Activated CD4-positive, alpha-beta memory T cell treated with anti-CD3 and anti-CD28 coated beads, Interleukin-2, amount 10 ng/mL, durations not matched to agents 7 days and 5 days (primary cell): ENCODE measurements at regions not wholly inside any gene's neighbourhood (a gene's known extent, or its start where the extent isn't known, plus 50 kb on each side); places are given as distances from the start of the nearest gene placed in this dataset.

ENCODE experiments used
- CTCF ChIA-PET: fragments of 350-600 bp; sonication (Branson Sonifier 250); formaldehyde crosslinking; loops from one replicate; lab custom pipeline; 2021; ENCODE audit warnings: antibody characterized with exemption, inconsistent platforms; lab: Charles Lee
- POLR2A ChIA-PET: fragments of 350-600 bp; sonication (Branson Sonifier 250); formaldehyde crosslinking; loops from one replicate; lab custom pipeline; 2021; ENCODE audit warnings: antibody characterized with exemption; lab: Charles Lee
- DNase-seq: peaks from one replicate; pipeline ENCODE4 v3.0.0-alpha.2; 2020
- H3K27ac Mint-ChIP-seq: one replicate; pipeline ENCODE4 v1.8.0; 2021; ENCODE audit warnings: mild to moderate bottlenecking, mixed read lengths
- H3K27me3 Mint-ChIP-seq: one replicate; pipeline ENCODE4 v1.8.0; 2021; ENCODE audit warnings: mixed read lengths
- H3K36me3 Mint-ChIP-seq: one replicate; pipeline ENCODE4 v1.8.0; 2021; ENCODE audit warnings: low read depth, mixed read lengths
- H3K4me1 Mint-ChIP-seq: one replicate; pipeline ENCODE4 v1.8.0; 2021; ENCODE audit warnings: mixed read lengths
- H3K4me3 Mint-ChIP-seq: one replicate; pipeline ENCODE4 v1.8.0; 2021; ENCODE audit warnings: mild to moderate bottlenecking, mixed read lengths
- H3K9me3 Mint-ChIP-seq: one replicate; pipeline ENCODE4 v1.8.0; 2021; ENCODE audit warnings: mixed read lengths

DNA sequence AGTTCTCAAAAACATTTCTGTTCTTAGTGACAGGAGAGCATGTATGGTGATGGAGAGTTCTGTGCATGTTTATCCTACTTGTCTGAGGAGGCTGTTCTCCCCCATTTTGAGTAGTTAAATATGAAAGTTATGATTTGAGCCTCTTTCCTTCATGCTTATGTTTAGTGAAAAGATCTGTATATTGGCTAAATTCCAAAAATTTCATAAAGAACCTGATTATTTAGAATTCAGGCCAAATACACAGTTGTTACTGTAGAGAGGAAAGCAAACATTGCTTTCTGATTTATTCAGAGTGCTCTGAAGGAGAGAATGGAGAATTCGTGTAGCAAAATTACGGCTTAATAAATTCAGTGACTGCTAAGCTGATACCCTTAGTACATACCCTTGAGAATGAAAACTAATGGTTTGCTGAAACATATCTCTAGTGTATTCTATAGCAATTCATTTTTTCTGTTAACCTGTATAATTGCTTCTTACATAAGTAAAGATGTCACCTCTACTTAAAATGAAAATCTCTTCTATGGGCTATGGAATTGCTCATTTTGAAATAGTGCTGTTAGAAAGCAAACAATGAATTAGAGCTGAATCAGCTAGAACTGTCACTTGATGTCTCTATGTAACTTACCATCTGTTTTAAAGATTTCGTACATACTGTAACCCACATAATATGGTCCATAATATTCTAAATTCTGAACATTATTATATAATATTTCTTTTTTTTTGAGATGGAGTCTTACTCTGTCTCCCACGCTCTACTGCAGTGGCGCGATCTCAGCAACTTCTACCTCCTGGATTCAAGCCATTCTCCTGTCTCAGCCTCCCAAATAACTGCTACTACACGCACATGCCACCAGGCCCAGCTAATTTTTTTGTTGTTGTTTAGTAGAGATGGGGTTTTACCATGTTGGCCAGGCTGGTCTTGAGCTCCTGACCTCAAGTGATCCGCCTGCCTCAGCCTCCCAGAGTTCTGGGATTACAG lies 417.0 kb upstream of the RGS6 start:
- DNase-seq: no peak
- ChIA-PET POLR2A (no interaction called here), CTCF (interaction anchor here (0.5 kb wide), 1 partner anchor 14 kb away, joined by 3 read pairs; no protein-coding TSS in a partner anchor)
- Mint-ChIP-seq H3K36me3 (peaks cover 47% of the 10 kb centered on the region), H3K27me3 (no peaks in the 10 kb centered on the region), H3K4me3 (no peak overlapping the region), H3K9me3 (peaks cover 8% of the 10 kb centered on the region), H3K4me1 (no peaks in the 10 kb centered on the region), H3K27ac (no peak overlapping the region)

DNA sequence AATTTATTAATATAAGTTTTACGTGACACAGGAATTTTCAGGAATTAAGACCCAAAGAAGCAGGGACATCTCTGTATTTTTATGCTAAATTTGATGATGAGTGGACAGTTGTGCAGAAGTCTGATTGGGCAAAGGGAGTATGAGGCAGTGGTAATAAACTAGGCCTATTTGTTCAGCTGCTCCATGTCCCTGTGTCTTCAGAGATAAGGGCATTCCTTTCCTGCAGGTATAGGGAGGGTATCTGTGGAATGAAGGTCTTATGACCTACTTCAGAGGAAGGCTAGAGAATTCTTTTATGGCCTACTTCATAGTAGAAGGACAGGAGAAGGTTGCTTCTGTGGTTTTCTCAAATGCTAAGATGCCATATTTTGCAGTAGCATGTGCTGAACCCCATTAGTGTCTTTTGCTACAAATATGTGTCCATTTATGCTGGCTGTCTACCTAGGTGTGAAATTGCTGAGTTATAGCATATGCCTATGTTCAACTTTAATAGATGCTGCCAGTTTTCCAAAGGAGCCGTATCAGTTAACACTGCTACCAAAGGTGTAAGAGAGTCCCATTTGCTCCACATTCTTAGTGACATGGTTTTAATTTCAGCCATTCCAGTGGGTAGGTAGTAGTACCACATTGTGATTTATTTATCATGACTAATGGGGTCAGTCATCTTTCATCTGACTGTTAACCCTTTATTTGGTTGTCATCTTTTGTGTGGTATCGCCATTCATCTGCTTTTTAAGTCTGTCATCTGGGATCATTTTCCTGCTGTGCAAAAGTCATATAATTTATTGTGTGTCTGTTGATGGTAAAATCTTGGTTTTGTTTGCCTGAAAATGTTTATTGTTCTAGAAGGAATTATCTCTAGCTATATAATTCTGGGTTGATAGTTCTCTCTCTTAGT lies 410.7 kb upstream of the RGS6 start:
- no peaks in the 10 kb centered on the region for H3K27me3 Mint-ChIP-seq
- peaks cover 22% of the 10 kb centered on the region for H3K36me3 Mint-ChIP-seq
- H3K9me3 Mint-ChIP-seq: peaks cover 8% of the 10 kb centered on the region
- no peak overlapping the region for H3K4me3 Mint-ChIP-seq
- ChIA-PET CTCF (no interaction called here), POLR2A (no interaction called here)
- no peak overlapping the region for H3K27ac Mint-ChIP-seq
- DNase-seq: no peak
- H3K4me1 Mint-ChIP-seq: peaks cover 15% of the 10 kb centered on the region

DNA sequence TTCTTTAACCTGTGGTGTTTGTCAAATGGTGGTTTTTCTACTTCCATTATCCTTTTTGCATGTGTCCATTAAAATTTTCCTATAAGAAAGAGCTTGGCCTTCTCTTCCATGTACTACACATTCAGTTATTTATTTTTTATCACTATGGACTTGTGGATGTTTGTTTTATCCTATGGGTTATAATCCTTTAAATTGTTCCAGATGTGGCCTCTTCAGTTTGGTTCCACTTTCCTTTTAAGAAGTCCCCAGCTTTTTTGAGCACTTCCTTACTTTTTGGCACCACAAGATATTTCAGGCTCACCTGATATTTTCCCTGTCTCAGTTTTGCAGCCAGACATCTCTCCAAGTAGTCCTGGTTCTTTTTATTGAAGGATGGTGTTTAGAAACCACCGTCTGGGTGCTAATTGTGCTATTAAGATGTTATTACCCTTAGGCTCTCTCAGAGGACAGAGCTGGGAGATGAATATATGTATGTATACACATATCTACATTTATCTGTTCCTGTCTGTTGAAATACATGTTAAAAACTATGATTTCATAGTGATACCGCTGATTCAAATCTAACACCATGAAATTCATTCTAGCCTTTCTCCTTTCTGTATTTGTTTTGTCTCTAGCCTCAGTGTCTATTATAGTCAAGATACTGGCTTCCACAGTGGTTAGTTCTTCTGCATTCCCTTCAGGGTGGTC lies 408.5 kb upstream of the RGS6 start:
- ChIA-PET CTCF (no interaction called here), POLR2A (no interaction called here)
- H3K4me1 Mint-ChIP-seq: peaks cover 15% of the 10 kb centered on the region
- H3K27ac Mint-ChIP-seq: no peak overlapping the region
- no peaks in the 10 kb centered on the region for H3K27me3 Mint-ChIP-seq
- H3K36me3 Mint-ChIP-seq: peaks cover 9% of the 10 kb centered on the region
- H3K4me3 Mint-ChIP-seq: no peak overlapping the region
- no peak for DNase-seq
- peaks cover 2% of the 10 kb centered on the region for H3K9me3 Mint-ChIP-seq

DNA sequence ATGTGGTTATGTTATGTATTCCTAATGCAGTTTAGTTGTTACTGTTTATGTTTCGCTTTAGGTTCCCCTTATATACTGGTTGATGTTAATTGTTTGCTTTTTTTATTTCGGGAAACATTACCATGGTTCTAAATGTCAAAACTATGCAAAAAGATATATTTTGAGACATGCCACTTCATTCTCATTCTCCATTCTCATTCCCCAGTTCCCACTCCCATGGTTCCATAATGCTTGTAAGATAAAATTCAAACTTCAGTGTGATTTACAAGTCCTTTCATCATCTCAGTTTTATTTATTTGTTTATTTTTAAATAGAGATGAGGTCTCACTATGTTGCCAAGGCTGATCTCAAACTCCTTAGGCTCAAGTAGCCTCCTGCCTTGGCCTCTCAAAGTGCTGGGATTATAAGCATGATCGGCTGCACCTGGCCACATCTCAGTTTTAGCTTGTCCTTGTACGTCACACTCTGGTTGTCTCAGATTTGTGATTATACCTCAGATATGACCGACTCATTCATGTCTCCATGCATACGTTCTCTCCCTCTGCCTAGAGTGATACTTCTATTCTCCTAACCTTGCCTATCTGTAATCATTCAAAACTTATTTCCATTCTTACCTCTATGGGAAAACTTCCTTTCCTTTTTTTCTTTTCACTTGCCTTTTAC lies 407.8 kb upstream of the RGS6 start:
- H3K4me3 Mint-ChIP-seq: no peak overlapping the region
- POLR2A ChIA-PET: no interaction called here
- peaks cover 15% of the 10 kb centered on the region for H3K4me1 Mint-ChIP-seq
- CTCF ChIA-PET: no interaction called here
- H3K27ac Mint-ChIP-seq: no peak overlapping the region
- H3K27me3 Mint-ChIP-seq: no peaks in the 10 kb centered on the region
- DNase-seq: no peak
- H3K9me3 Mint-ChIP-seq: no peaks in the 10 kb centered on the region
- peaks cover 5% of the 10 kb centered on the region for H3K36me3 Mint-ChIP-seq

DNA sequence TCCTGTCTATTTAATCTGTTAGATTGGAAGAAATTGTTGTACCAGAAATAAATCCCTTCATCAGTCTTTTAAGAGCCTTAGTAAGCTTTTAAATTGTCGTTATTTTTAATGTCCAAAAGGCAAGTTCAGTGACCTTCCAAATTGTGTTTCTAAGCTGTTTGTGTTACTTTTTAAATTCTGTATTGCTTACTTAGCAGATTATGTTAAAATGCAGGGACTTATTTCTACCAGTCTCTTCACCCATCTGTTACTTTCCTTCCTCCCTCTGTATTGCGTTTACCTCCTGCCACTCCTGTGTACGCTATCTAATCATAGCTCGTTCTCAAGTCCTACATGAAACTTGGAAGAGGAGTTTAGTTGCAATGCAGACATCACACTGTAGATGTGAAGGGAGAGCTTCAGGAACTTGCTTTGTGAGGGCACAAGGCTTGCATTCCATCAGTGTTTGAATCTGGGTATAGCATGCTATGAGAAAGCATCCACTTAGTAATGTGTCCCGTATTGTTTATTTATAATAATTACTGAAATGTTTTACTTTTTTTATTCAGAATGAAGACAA lies 406.5 kb upstream of the RGS6 start:
- Mint-ChIP-seq H3K4me1 (peaks cover 15% of the 10 kb centered on the region), H3K27ac (no peak overlapping the region), H3K9me3 (no peaks in the 10 kb centered on the region), H3K27me3 (no peaks in the 10 kb centered on the region), H3K36me3 (peaks cover 16% of the 10 kb centered on the region), H3K4me3 (no peak overlapping the region)
- ChIA-PET POLR2A (interaction anchor here (0.9 kb wide), 1 partner anchor 176 kb away, joined by 3 read pairs; no protein-coding TSS in a partner anchor), CTCF (interaction anchor here (1.6 kb wide), 1 partner anchor 10 kb away, joined by 3 read pairs; no protein-coding TSS in a partner anchor)
- no peak for DNase-seq

DNA sequence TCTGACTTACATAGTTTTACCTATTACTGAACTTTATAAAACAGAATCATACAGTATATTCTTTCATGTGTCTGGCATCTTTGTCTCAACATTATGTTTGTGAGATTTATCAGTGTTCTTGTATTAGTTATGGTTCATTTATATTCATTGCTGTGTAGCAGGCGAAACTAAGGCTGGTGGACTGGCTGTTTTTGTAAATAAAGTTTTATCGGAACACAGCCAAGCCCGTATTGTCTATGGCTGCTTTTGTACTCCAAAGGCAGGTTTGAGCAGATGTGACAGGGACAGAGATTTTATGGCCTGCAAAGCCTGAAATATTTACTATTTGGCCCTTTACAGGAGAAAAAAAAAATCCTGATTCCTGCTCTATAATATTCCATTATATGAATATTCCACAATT lies 405.8 kb upstream of the RGS6 start:
- POLR2A ChIA-PET: interaction anchor here (0.9 kb wide), 1 partner anchor 175 kb away, joined by 3 read pairs; no protein-coding TSS in a partner anchor
- Mint-ChIP-seq H3K27ac (no peak overlapping the region), H3K27me3 (no peaks in the 10 kb centered on the region), H3K4me1 (peaks cover 15% of the 10 kb centered on the region), H3K36me3 (peaks cover 19% of the 10 kb centered on the region), H3K9me3 (no peaks in the 10 kb centered on the region), H3K4me3 (no peak overlapping the region)
- DNase-seq: no peak
- CTCF ChIA-PET: interaction anchor here (1.1 to 1.6 kb wide), 2 partner anchors 9 to 28 kb away, joined by 3 read pairs; no protein-coding TSS in a partner anchor

DNA sequence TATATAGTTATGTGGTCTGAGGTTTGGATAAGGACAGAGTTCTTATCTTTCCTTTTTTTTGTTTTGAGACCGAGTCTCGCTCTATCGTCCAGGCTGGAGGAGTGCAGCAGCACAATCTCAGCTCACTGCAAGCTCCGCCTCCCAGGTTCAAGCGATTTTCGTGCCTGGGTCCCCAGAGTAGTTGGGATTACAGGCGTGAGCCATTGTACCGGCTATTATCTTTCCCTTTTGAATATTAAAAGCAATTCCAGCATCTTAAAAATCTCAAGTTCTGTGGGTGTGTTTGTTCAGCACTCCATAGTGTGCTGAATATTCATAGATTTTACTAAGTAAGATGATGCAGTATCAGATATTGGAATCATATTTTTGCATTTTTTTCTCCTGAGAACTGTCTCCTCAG lies 404.4 kb upstream of the RGS6 start:
- Mint-ChIP-seq H3K4me3 (no peak overlapping the region), H3K27me3 (no peaks in the 10 kb centered on the region), H3K27ac (no peak overlapping the region), H3K4me1 (peaks cover 13% of the 10 kb centered on the region), H3K36me3 (peaks cover 19% of the 10 kb centered on the region), H3K9me3 (no peaks in the 10 kb centered on the region)
- ChIA-PET CTCF (interaction anchor here (1.2 kb wide), 1 partner anchor 28 kb away, joined by 3 read pairs; no protein-coding TSS in a partner anchor), POLR2A (no interaction called here)
- DNase-seq: no peak

DNA sequence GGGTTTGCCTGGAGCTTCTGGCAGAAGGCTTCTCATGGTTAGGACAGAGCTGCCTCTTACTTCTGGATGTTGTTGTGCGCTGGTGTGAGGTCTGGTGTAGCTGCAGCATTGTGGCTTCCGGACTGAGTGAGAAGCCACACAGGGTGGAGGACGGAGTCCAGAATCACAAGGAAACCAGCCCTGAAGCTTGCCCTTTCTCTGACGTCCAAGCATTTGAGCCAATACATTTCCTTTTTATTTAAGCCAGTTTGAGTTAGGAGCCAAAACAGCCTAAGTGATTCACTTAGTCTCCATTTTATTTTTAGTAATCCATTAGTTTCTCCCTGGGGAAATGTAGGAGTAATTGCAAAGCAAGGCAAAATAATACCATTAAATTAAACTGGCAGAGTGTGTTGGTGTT lies 402.4 kb upstream of the RGS6 start:
- Mint-ChIP-seq H3K4me1 (no peaks in the 10 kb centered on the region), H3K9me3 (no peaks in the 10 kb centered on the region), H3K27ac (no peak overlapping the region), H3K27me3 (no peaks in the 10 kb centered on the region), H3K36me3 (peaks cover 26% of the 10 kb centered on the region), H3K4me3 (no peak overlapping the region)
- ChIA-PET CTCF (interaction anchor here (0.6 kb wide), 1 partner anchor 1882 kb away, joined by 4 read pairs; no protein-coding TSS in a partner anchor), POLR2A (no interaction called here)
- no peak for DNase-seq

DNA sequence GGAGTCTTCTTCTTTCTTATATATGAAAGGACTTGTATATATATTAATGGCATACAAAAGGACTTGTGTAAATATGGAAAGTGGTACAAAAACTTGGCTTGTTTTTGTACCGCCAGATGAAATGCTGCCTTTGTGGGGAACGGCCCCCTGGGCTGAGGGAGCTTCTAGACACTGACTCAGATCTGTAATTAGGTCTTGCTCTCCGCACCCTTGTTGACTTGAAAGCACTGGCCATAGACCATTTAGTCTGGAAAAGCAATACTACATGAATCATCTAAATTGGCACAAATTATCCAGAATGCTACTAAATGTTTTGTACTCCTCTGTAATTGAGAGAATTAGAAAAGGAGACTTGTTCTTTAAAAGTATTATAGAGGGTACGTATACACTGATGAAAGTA lies 399.9 kb upstream of the RGS6 start:
- CTCF ChIA-PET: no interaction called here
- Mint-ChIP-seq H3K36me3 (peaks cover 30% of the 10 kb centered on the region), H3K4me1 (no peaks in the 10 kb centered on the region), H3K4me3 (no peak overlapping the region), H3K9me3 (no peaks in the 10 kb centered on the region), H3K27me3 (no peaks in the 10 kb centered on the region), H3K27ac (no peak overlapping the region)
- POLR2A ChIA-PET: no interaction called here
- DNase-seq: no peak

DNA sequence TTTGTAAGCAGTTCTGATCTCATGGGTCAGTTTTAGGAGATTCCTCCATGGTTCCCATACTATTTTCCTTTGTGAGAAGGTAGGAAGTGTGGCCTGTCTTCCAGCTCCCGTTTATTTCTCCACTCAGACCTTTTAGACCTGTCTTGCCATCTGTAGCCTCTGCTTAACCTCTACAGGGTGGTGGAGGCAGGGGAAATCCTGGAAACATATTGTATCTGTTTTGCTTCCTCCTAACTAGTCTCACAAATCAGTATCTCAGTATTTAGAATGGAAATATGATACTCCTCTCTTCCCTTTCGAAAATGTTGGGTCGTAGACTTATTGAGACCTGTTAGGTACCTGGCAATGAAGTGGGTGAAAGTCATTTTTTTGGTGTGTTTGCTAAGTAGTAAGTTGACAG lies 399.4 kb upstream of the RGS6 start:
- ChIA-PET POLR2A (no interaction called here), CTCF (no interaction called here)
- no peaks in the 10 kb centered on the region for H3K27me3 Mint-ChIP-seq
- no peak for DNase-seq
- H3K4me1 Mint-ChIP-seq: no peaks in the 10 kb centered on the region
- no peak overlapping the region for H3K27ac Mint-ChIP-seq
- no peak overlapping the region for H3K4me3 Mint-ChIP-seq
- peaks cover 30% of the 10 kb centered on the region for H3K36me3 Mint-ChIP-seq
- no peaks in the 10 kb centered on the region for H3K9me3 Mint-ChIP-seq

DNA sequence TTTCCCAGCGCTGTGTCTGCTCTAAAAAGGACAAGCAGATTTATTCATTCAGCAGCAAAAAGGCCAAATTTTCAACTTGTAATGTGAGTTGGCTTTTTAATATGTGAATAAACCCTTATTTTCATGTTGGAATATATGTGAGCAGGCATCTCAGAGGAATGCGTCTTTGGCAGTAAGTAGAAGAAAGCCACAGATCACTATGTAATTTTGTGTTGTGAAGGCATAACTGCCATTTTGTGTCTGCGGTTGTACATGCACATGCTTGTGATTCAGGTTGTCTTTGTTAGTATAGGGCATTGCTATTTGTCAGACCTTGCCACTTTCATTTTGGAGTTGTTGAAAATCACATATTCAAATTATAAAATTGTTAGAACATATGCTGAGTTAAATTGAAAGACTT lies 398.8 kb upstream of the RGS6 start:
- H3K27ac Mint-ChIP-seq: no peak overlapping the region
- ChIA-PET CTCF (no interaction called here), POLR2A (no interaction called here)
- H3K27me3 Mint-ChIP-seq: no peaks in the 10 kb centered on the region
- H3K36me3 Mint-ChIP-seq: peaks cover 30% of the 10 kb centered on the region
- no peak for DNase-seq
- no peaks in the 10 kb centered on the region for H3K4me1 Mint-ChIP-seq
- H3K9me3 Mint-ChIP-seq: no peaks in the 10 kb centered on the region
- no peak overlapping the region for H3K4me3 Mint-ChIP-seq

DNA sequence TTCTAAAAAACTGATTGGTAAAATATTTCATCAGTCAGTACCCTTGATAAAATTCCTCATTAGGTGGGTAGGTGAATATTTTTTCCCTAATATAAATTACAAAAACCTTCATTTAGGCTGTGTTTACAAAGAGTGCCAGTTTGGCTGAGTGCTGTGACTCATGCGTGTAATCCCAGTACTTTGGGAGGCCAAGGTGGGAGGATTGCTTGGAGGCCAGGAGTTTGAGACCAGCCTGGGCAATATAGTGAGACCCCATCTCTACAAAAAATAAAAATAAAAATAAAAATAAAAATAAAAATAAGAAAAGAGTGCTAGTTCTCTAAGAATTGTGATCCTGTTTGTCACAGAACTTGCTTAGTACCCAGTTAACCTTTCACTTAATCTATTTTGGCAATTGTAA lies 398.4 kb upstream of the RGS6 start:
- Mint-ChIP-seq H3K27me3 (no peaks in the 10 kb centered on the region), H3K9me3 (no peaks in the 10 kb centered on the region), H3K27ac (no peak overlapping the region), H3K4me3 (no peak overlapping the region), H3K4me1 (no peaks in the 10 kb centered on the region), H3K36me3 (peaks cover 30% of the 10 kb centered on the region)
- no peak for DNase-seq
- POLR2A ChIA-PET: no interaction called here
- CTCF ChIA-PET: no interaction called here
